Activated CD4-positive, alpha-beta T cell treated with anti-CD3 and anti-CD28 coated beads, Interleukin-2, amount 50 U/mL, for 4 hours (primary cell): ENCODE measurements at regions not wholly inside any gene's neighbourhood (a gene's known extent, or its start where the extent isn't known, plus 50 kb on each side); places are given as distances from the start of the nearest gene placed in this dataset.

Source experiments
- DNase-seq, 2 experiments: peaks; one replicate each; pipeline ENCODE4 v3.0.0-alpha.2; 2020

GRCh38 chr5:82347201-82347865, 69.2 kb upstream of the RPS23 start:
- DNase-seq = no peak

GRCh38 chr5:82346399-82347165, 68.4 kb upstream of the RPS23 start:
- DNase-seq = no peak

- DNase-seq = no peak
Observed at GRCh38 chr5:82345108-82345507, 67.0 kb upstream of the RPS23 start.

DNA sequence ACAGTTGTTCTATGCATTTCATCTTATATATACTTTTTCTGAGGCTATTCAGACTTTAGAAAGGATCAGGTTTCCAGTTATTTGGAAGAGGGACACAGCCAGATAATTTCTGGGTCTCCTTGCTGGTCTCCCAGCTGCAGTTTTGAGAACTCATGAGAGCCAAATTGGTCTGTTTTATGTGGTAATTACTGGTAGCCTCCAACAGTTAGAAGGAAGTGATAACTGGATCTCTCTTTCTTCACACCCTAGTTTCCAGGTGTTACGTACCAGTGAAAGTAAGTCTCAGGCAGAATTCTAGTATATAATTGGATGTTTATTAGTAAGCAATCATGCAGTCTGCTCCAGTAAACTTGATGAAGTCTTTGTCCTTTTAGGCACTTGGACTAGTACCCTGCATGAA, 63.2 kb upstream of the RPS23 start:
- DNase-seq = no peak

GRCh38 chr5:82340799-82341198, 62.6 kb upstream of the RPS23 start:
- DNase-seq = no peak

- DNase-seq = no peak
Observed at GRCh38 chr5:82339792-82340191, 61.6 kb upstream of the RPS23 start.

DNA sequence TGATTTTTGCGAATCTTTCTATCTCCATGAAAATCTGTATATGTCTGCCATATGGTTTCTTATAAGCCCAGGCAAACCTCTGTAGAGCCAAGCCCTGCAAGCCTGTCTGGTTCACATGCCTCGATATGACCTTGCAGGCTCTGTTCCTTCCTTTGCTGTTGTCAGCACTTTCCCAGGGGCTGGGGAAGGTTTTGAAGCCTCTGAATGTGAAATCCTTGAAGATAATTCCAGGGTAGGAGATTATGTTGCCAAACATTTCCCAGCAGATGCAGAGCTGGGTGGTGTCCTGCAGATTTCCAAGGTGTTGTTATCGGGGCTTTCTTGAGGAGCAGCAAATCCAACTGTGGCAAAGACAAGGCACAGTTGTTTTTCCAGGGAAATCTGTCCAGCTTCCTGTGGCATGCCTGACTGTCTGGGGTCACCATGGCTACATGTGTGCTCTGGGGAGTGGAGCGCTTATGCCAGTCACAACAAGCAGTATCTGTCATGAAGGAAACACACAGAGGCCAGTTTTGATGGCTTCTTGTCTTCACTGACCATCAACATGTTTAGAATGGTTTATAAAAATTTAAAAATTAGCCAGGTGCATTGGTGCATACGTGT, 60.7 kb upstream of the RPS23 start:
- no peak for DNase-seq

- no peak for DNase-seq
Observed at GRCh38 chr5:82336959-82337351, 58.8 kb upstream of the RPS23 start.

- DNase-seq = no peak
Observed at GRCh38 chr5:82336226-82336958, 58.2 kb upstream of the RPS23 start.

DNA sequence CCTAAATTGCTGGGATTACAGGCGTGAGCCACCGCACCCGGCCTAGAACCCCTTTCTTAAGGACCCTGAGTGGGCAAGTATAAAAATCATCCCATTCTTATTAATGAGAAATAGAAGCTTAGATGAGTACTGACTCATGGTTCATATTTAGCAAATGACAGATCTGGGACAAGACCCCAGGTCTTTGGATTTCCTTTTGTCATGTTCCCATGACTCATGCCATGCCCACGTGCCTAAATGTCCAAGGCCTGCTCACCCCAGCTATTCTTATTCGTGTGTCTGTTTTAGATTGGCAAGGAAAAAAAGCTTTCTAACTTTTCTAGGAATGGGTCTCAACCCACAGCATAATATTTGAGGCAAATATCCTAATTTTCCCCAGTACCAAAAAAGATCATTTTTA, 57.7 kb upstream of the RPS23 start:
- DNase-seq = no peak

DNA sequence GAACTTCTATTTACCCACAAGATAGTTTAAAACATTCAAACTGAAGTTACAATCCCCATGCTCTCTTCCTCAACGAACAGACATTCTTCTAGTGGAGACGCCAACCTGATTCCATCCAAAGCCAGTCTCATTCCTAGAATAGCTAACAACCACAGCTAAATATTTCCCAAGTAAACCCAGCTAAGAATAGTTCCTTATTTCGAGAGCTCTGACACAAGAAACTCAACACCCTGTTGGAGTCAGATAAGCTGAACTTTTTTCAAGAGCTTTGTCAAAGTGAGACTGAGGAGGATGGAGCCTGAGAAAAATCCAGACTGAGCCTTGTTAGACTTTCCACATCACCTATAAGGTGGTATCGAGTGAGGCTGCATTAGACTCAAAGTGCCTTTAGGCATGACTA, 56.7 kb upstream of the RPS23 start:
- DNase-seq = no peak

GRCh38 chr5:82334085-82334692, 56.0 kb upstream of the RPS23 start:
- DNase-seq = no peak

DNA sequence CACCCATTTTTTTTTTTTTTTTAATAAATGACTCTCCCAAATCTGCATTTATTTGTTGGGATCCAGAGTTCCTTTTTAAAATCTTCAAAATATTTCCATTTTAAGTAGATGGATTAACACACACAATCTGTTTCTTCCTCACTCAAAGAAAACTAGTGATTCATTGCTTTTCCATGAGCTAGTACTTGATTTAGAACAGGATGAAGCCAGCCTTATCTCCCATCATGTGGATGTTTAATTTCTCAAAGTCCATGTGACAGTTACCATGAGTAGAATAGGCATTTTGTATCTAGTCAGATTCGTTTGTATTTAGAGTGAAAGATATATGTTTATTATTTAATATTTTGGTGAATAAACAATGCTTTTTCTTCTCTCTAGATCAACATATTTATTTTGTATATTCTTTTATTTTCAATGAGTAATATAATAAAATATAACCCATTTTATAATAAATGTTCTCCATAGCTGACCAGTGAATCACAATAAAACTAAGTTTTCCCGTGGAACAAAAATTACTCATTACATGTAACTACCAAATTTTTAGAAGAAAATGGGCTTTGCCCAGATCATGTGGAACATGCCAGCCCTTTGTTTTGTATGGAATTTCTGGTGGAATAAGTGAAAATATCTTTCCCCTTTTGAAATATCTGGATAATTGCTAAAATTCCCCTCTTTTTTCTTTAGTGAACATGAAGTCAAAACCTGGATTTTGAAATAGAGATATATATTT, 54.9 kb upstream of the RPS23 start:
- no peak for DNase-seq

DNA sequence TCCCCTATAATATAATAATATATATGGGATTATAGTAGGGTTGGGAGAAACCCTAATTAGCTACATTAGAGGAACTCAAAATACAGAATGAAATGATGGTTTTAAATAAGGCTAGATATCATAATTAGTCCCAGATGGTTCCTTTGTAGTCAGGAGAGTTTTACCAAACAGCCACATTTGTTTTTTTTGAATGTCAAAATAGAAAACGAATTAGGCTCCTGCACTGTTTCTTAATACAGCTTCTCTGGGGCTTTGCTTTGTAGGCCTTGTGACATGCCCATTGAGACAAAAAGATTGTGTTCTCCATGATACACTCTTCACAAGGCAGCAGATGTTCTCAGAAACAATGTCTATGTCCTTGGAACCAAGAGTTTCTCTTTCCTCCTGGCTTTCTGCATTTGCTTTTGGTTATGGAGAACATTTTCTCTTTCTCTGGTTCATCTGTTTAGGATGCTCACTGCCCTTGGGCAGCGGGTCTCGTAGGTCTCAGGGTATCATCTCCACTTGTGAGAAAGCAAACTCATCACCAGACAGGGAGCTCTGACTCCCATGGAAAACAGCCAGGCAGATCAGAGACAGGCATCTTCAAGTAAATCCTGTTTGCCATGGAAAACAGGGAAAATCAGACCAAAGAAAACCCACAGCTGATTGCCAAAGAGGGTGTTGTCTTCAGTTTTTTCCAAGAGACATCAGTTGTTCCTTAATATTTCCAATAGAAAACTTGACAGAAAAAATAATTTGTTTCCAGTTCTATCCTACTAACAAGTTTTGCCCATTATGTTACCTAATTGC, 54.1 kb upstream of the RPS23 start:
- DNase-seq = no peak

- no peak for DNase-seq
Observed at GRCh38 chr5:82331557-82331956, 53.4 kb upstream of the RPS23 start.

DNA sequence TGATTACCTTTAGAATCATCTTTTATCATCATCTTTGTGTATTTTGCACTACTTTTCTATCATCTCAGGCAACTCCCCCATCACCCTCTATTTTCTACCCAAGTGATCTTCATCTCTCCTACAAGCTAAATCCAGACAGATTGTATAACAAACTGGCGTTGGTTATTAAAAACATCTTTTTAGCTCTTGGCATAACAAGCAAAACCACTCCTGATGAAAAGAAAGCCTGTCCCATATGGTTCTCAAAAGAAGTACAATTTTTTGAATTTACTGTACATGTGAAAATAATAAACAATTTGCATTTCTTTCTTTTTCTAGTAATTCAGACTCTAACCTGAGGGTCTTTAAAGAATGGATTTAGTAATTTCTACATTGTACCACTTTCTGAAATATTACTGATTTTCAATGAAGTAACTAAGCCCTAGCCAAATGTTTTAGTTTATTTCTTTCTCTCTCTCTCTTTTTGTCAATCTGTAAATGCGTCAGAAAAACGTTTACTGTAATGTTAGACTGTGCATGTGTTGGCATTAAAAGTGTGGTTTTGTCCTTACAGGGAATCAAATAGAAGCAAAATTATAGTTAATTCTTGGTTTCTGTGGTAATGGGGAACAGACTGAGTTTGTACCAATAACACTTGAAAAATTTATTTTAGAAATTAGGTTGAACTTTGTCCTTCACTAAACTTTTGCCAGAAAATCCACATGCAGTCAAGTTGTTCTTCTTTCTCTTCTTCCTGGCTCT, 52.5 kb upstream of the RPS23 start:
- DNase-seq = no peak

DNA sequence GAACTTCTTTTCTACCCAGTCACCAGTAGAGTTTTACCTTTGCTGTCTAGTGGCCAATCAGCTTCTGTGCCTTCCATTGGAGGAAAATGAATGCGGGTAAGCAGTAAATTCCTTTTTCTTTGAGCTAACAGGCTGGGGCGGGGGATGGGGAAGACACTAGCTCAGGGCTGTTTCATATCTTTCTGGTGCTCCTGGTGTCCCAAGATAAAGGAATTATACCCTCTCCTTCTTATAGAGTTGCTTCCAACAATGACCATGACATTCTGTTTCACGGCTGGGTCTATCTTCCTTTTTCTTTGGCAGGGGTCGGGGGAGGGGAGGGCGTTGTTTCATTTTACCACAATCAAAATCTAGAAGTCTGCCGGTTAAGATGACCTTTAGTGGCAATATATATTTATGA, 51.2 kb upstream of the RPS23 start:
- DNase-seq = no peak
